ENCODE measurements at regions not wholly inside any gene's neighbourhood (a gene's known extent, or its start where the extent isn't known, plus 50 kb on each side); places are given as distances from the start of the nearest gene placed in this dataset.

- TF ChIP-seq, protein P1, sequence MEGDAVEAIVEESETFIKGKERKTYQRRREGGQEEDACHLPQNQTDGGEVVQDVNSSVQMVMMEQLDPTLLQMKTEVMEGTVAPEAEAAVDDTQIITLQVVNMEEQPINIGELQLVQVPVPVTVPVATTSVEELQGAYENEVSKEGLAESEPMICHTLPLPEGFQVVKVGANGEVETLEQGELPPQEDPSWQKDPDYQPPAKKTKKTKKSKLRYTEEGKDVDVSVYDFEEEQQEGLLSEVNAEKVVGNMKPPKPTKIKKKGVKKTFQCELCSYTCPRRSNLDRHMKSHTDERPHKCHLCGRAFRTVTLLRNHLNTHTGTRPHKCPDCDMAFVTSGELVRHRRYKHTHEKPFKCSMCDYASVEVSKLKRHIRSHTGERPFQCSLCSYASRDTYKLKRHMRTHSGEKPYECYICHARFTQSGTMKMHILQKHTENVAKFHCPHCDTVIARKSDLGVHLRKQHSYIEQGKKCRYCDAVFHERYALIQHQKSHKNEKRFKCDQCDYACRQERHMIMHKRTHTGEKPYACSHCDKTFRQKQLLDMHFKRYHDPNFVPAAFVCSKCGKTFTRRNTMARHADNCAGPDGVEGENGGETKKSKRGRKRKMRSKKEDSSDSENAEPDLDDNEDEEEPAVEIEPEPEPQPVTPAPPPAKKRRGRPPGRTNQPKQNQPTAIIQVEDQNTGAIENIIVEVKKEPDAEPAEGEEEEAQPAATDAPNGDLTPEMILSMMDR (IDR thresholded peaks at IDR 0.05) = no peak
- TF ChIP-seq POLR2A (IDR thresholded peaks at IDR 0.05) = no peak
- no peak for TF ChIP-seq POLR2AphosphoS5 (IDR thresholded peaks at IDR 0.05)
- TF ChIP-seq EP300 (IDR thresholded peaks at IDR 0.05) = no peak
Measured at GRCh38 chr3:161964857-161965256, 468.2 kb downstream of the OTOL1 start.

All from upper lobe of left lung (tissue), 4 donors.